Upper lobe of left lung (tissue), 4 donors: ENCODE measurements at regions not wholly inside any gene's neighbourhood (a gene's known extent, or its start where the extent isn't known, plus 50 kb on each side); places are given as distances from the start of the nearest gene placed in this dataset.

Experiments
- CTCF ChIP-seq, 6 experiments: fragments of 450-650 bp in 4 of 6; fragments of 200-600 bp in 2 of 6; sonication (generic) in 2 of 6; IDR thresholded peaks; one replicate each; pipeline ENCODE4 v1.5.1; 2016 to 2019; ENCODE audit warnings: antibody characterized with exemption in 6 of 6
- EP300 ChIP-seq, 4 donors: sonication (generic); formaldehyde crosslinking; IDR thresholded peaks; one replicate each; pipeline ENCODE4 v1.5.1; 2017; ENCODE audit warnings: antibody characterized with exemption in 4 of 4, control low read depth in 2 of 4
- POLR2A ChIP-seq, 4 donors: fragments of 450-650 bp; IDR thresholded peaks; one replicate each; pipeline ENCODE4 v1.5.1; 2016 to 2017; ENCODE audit warnings: antibody characterized with exemption in 4 of 4, mild to moderate bottlenecking in 2 of 4
- POLR2AphosphoS5 ChIP-seq, 2 donors: sonication (generic); formaldehyde crosslinking; IDR thresholded peaks; one replicate each; pipeline ENCODE4 v1.5.1; 2017; ENCODE audit warnings: antibody characterized with exemption in 2 of 2

GRCh38 chr2:70014959-70015358 is 53.5 kb upstream of the ASPRV1 start:
- TF ChIP-seq CTCF (IDR thresholded peaks at IDR 0.05) (no peak), POLR2A (IDR thresholded peaks at IDR 0.05) (no peak), POLR2AphosphoS5 (IDR thresholded peaks at IDR 0.05) (no peak), EP300 (IDR thresholded peaks at IDR 0.05) (no peak)
